ENCODE measurements at regions not wholly inside any gene's neighbourhood (a gene's known extent, or its start where the extent isn't known, plus 50 kb on each side); places are given as distances from the start of the nearest gene placed in this dataset.

- H3K4me3 ChIP-seq (replicated peaks in 1 of 2; ENCODE audit: low read depth in 1 of 2, low read length in 2 of 2): no peak overlapping the region
- H3K9me2 ChIP-seq (ENCODE audit: insufficient read depth): no peaks in the 10 kb centered on the region
- no peaks in the 10 kb centered on the region for H3K79me2 ChIP-seq (ENCODE audit: insufficient read depth, low read length)
- H4K20me1 ChIP-seq (ENCODE audit: insufficient read depth): no peaks in the 10 kb centered on the region
- no peak overlapping the region for H3K4me2 ChIP-seq (ENCODE audit: low read length)
- ATAC-seq: no peak
- RAD21 ChIA-PET (ENCODE audit: low non-redundant PET in 1 of 2, low total read pairs in 2 of 2, uncharacterized antibody in 2 of 2, unreplicated experiment in 2 of 2): no interaction called here
- CTCF ChIA-PET: no interaction called here
- POLR2A ChIA-PET: no interaction called here
- no peak for DNase-seq (ENCODE audit: low read depth, low spot score)
- H3K9ac ChIP-seq (ENCODE audit: low read length): no peak overlapping the region
- no peak overlapping the region for H2AFZ ChIP-seq (ENCODE audit: low read depth, low read length, poor library complexity, severe bottlenecking)
- intact Hi-C loops (cut with micrococcal nuclease): no loop called here
- no peak for TF ChIP-seq SRF (IDR thresholded peaks at IDR 0.05; ENCODE audit: low read depth)
- no peak for TF ChIP-seq ELF1 (IDR thresholded peaks at IDR 0.05; ENCODE audit: borderline replicate concordance, low read depth)
- TF ChIP-seq FOSL1 (IDR thresholded peaks at IDR 0.05; ENCODE audit: low read depth): no peak
- no peak for TF ChIP-seq SP1 (IDR thresholded peaks at IDR 0.05; ENCODE audit: low read depth)
- no peak for TF ChIP-seq ZFX (IDR thresholded peaks at IDR 0.05)
- no peak for TF ChIP-seq EZH2phosphoT487 (IDR thresholded peaks at IDR 0.05; ENCODE audit: borderline replicate concordance)
- TF ChIP-seq CBX3 (IDR thresholded peaks at IDR 0.05; ENCODE audit: low read depth): no peak
- TF ChIP-seq MAX (IDR thresholded peaks at IDR 0.05): no peak
- no peak for TF ChIP-seq POLR2AphosphoS5 (IDR thresholded peaks at IDR 0.05; ENCODE audit: low read depth, low read length)
- TF ChIP-seq CEBPB (IDR thresholded peaks at IDR 0.05; ENCODE audit: low read depth): no peak
- TF ChIP-seq REST (IDR thresholded peaks at IDR 0.05; ENCODE audit: low read depth): no peak
- no peak for TF ChIP-seq YY1 (IDR thresholded peaks at IDR 0.05; ENCODE audit: extremely low read depth, insufficient replicate concordance, low read depth, low read length)
- no peak for TF ChIP-seq ZNF274 (IDR thresholded peaks at IDR 0.05; ENCODE audit: low read depth, low read length)
- TF ChIP-seq TCF7L2 (IDR thresholded peaks at IDR 0.05; ENCODE audit: borderline replicate concordance, extremely low read depth, insufficient read depth, insufficient read length): no peak
- no peak for TF ChIP-seq RAD21 (IDR thresholded peaks at IDR 0.05; ENCODE audit: low read depth)
- no peak for TF ChIP-seq CTCF (IDR thresholded peaks at IDR 0.05 in 2 of 3, conservative IDR thresholded peaks at IDR 0.05 in 1 of 3; ENCODE audit: borderline replicate concordance in 1 of 3, insufficient read depth in 1 of 3, low read depth in 2 of 3, low read length in 2 of 3)
- no peak for TF ChIP-seq SIN3A (IDR thresholded peaks at IDR 0.05; ENCODE audit: low read depth)
- H3K36me3 ChIP-seq (ENCODE audit: control insufficient read depth in 1 of 2, insufficient read depth in 2 of 2, low read length in 2 of 2): no peaks in the 10 kb centered on the region
- no peaks in the 10 kb centered on the region for H3K27me3 ChIP-seq (ENCODE audit: insufficient read depth, low read length)
- BruUV-seq (replicated peaks): no TSS peak
- H3K27ac ChIP-seq (ENCODE audit: low read depth, low read length): no peak overlapping the region
- H3K4me1 ChIP-seq (ENCODE audit: control insufficient read depth in 1 of 2, insufficient read depth in 2 of 2, low read length in 2 of 2): no peaks in the 10 kb centered on the region
- H3K9me3 ChIP-seq (ENCODE audit: control insufficient read depth in 1 of 2, insufficient read depth in 1 of 2, low read depth in 1 of 2, low read length in 2 of 2): peaks cover 0 to 4% of the 10 kb centered on the region in 2 experiments; a peak in 2 of 4 replicates
Observed at GRCh38 chr18:32877371-32877770, 104.5 kb upstream of the KLHL14 start.
